ENCODE measurements at regions not wholly inside any gene's neighbourhood (a gene's known extent, or its start where the extent isn't known, plus 50 kb on each side); places are given as distances from the start of the nearest gene placed in this dataset.

DNA sequence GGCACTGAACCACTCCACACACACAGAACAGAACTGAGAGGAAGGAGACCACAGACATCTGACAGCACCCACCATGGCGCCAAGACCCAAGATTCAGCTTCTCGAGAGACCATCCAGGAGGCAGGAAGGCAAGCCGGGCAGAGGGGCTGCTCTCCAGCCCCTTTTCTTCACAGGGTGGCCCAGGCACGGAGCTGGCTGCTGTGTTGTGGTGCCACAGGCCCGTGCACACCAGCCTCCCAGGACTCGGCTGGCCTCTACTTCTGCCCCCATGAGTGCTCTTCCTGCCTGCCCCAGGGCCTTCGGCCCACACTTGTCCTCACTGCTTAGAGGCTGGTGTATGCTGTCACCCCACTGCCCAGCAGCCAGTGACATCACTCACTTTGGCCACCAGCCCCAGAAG lies 547.6 kb upstream of the RAB6C start:
- TF ChIP-seq, protein P1, sequence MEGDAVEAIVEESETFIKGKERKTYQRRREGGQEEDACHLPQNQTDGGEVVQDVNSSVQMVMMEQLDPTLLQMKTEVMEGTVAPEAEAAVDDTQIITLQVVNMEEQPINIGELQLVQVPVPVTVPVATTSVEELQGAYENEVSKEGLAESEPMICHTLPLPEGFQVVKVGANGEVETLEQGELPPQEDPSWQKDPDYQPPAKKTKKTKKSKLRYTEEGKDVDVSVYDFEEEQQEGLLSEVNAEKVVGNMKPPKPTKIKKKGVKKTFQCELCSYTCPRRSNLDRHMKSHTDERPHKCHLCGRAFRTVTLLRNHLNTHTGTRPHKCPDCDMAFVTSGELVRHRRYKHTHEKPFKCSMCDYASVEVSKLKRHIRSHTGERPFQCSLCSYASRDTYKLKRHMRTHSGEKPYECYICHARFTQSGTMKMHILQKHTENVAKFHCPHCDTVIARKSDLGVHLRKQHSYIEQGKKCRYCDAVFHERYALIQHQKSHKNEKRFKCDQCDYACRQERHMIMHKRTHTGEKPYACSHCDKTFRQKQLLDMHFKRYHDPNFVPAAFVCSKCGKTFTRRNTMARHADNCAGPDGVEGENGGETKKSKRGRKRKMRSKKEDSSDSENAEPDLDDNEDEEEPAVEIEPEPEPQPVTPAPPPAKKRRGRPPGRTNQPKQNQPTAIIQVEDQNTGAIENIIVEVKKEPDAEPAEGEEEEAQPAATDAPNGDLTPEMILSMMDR (IDR thresholded peaks at IDR 0.05): no peak
- TF ChIP-seq EZH2 (IDR thresholded peaks at IDR 0.05): no peak

Measured in neural progenitor cell (in vitro differentiated cells).